ENCODE measurements at regions not wholly inside any gene's neighbourhood (a gene's known extent, or its start where the extent isn't known, plus 50 kb on each side); places are given as distances from the start of the nearest gene placed in this dataset.
"Not testable (repeated sequence)": the region's sequence is repeated elsewhere in the genome, so short reads cannot be mapped to it uniquely, and the experiment has no call there.

DNA sequence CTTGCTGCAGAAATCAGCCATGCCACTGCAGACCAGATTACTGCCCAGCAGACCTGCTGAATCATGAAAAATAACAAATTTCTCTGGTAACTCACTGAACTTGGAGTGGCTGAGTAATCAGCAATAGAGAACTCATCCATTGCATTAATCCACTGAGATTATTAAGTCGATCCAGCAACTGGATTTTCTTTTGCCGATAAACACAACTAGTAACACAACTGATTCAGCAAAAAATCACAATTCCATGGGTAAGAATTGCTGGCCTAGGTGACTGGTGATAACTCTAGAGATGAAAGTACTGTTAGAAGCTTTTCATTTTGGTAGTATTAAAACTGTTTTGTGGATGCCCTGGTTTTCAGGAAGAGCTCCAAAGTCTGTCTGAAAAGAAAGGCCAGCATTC lies 214.5 kb downstream of the ETV1 start:
- H3K4me3 Mint-ChIP-seq: no peak overlapping the region
- no peak for DNase-seq
- no peak overlapping the region for H3K27ac Mint-ChIP-seq
- H3K9me3 Mint-ChIP-seq: peaks cover 4% of the 10 kb centered on the region
- H3K36me3 Mint-ChIP-seq (ENCODE audit: low read depth): no peaks in the 10 kb centered on the region
- H3K27me3 Mint-ChIP-seq: no peaks in the 10 kb centered on the region
- no peaks in the 10 kb centered on the region for H3K4me1 Mint-ChIP-seq (ENCODE audit: low read depth)

DNA sequence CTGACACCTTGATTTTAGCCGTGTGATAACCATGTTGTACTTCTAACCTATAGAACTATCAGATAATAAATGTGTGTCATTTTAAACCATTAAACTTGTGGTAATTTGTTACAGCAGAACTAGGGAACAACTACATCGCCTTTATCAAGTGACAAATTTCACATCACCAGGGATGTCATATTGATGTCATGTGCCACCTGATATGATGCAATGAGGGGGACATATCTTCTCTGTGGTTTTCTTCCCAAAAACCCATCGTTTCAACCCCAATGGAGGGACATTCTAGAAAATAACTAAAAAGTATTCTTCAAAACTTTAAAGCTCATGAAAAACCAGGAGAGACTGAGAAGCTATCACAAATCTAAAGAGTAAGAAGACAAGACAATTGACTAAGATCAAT lies 212.2 kb downstream of the ETV1 start:
- Mint-ChIP-seq H3K4me3 (no peak overlapping the region), H3K4me1 (ENCODE audit: low read depth) (no peaks in the 10 kb centered on the region), H3K27me3 (no peaks in the 10 kb centered on the region), H3K27ac (no peak overlapping the region), H3K9me3 (peaks cover 4% of the 10 kb centered on the region), H3K36me3 (ENCODE audit: low read depth) (no peaks in the 10 kb centered on the region)
- DNase-seq: no peak

DNA sequence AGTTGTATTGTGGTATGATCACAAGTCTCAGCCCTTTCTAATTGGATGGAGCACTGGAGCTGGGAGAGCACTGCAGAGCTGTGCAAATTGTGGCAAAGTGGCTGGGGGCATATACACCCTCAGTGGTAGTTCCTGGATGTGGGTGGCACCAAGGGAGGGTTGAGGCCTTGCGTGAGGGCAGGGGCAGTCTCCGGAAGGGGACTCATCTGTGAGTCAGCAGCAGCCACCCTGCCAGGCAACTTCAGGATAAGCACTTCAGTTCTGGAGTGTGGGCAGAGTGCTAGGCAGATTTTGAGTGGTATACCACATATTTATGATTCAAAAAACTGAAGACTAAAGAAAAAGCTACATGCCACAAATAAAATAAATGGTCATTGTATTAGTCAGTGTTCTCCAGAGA lies 210.5 kb downstream of the ETV1 start:
- no peaks in the 10 kb centered on the region for H3K36me3 Mint-ChIP-seq (ENCODE audit: low read depth)
- H3K9me3 Mint-ChIP-seq: peaks cover 4% of the 10 kb centered on the region
- H3K27me3 Mint-ChIP-seq: no peaks in the 10 kb centered on the region
- no peak overlapping the region for H3K4me3 Mint-ChIP-seq
- H3K4me1 Mint-ChIP-seq (ENCODE audit: low read depth): no peaks in the 10 kb centered on the region
- DNase-seq: peak; percentile 36
- no peak overlapping the region for H3K27ac Mint-ChIP-seq

DNA sequence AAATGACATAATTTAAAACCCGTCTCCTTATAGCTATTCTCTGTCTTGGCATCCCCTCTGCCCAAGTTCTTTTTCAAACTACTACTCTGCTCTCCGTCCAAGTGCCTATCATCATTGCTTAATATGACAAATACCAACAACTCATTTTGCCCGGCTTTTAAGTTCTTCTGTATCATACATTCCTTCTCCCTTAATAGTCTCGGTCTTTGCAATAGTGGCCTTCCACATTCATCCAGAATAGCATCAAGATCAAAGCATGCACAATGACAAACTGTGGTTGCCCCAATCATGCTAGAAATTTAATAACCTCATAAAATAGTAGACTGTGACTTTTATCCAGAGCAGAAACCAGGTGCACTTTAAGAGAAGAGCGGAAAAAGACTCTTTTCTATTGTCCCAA lies 198.9 kb downstream of the ETV1 start:
- Mint-ChIP-seq H3K9me3 (no peaks in the 10 kb centered on the region), H3K36me3 (ENCODE audit: low read depth) (no peaks in the 10 kb centered on the region), H3K27ac (no peak overlapping the region), H3K4me1 (ENCODE audit: low read depth) (no peaks in the 10 kb centered on the region), H3K27me3 (no peaks in the 10 kb centered on the region), H3K4me3 (no peak overlapping the region)
- DNase-seq: no peak

DNA sequence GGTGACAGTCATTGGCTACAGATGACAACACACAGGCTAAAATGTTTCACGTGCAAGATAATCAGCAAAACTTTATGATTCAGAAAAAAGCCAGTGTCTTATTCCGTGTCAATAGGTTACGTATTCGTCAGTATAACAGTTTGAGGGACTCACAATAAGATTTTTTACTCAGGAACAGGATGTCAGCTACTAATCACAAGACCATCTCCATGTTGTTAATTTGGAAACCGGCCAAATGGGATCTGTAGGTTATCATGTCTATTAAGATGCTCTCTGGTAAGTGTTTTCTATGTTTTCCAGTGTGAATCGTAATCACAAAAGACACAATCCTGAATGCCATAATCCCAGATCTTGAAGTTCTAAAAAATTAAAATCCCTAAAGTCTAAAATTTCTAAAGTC lies 197.3 kb downstream of the ETV1 start:
- no peaks in the 10 kb centered on the region for H3K4me1 Mint-ChIP-seq (ENCODE audit: low read depth)
- DNase-seq: no peak
- H3K36me3 Mint-ChIP-seq (ENCODE audit: low read depth): no peaks in the 10 kb centered on the region

DNA sequence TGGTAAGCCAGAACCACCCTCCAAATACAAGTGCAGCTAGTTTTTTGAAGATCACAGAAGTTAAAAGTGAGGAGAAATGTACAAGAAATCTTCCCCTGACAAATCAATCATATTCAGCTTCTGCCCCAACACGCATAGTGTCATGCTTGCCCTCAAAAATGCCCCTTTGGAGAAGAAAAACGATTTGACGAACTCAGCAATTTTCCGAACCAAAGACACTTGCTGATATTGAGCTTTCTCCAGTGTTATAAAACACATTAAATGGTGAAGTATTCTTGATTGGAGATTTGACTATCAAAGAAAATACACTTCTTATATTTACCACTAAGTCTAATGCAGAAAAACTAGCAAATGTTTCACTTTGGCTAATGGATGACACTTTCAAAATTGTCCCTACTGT lies 195.5 kb downstream of the ETV1 start:
- no peak for DNase-seq
- Mint-ChIP-seq H3K27me3 (no peaks in the 10 kb centered on the region), H3K4me1 (ENCODE audit: low read depth) (no peaks in the 10 kb centered on the region), H3K27ac (no peak overlapping the region), H3K9me3 (no peaks in the 10 kb centered on the region), H3K36me3 (ENCODE audit: low read depth) (no peaks in the 10 kb centered on the region), H3K4me3 (no peak overlapping the region)

More for the DNA sequence above, 197.3 kb downstream of the ETV1 start:
- Mint-ChIP-seq H3K27ac (no peak overlapping the region), H3K4me3 (no peak overlapping the region), H3K9me3 (no peaks in the 10 kb centered on the region), H3K27me3 (no peaks in the 10 kb centered on the region)

DNA sequence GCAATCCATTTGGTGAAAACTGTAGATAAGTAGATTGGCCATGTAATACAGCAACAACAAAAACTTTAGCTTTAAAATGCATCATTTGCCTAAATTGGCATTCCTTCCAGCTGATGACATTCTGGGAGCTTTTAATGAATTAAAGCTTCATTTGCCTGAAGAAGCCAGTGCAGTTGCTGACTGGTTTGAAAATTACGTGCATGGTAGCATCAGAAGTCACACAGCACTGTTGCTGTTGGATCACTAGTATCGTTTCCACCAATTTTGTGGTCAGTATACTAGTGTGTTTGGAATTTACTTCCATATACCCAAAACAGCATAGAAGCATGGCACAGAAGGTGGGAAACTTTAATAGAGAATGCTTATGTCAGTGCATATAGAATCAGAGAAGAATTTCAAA lies 194.9 kb downstream of the ETV1 start:
- Mint-ChIP-seq H3K27me3 (no peaks in the 10 kb centered on the region), H3K4me3 (no peak overlapping the region), H3K27ac (no peak overlapping the region), H3K9me3 (no peaks in the 10 kb centered on the region), H3K36me3 (ENCODE audit: low read depth) (no peaks in the 10 kb centered on the region), H3K4me1 (ENCODE audit: low read depth) (no peaks in the 10 kb centered on the region)
- DNase-seq: no peak

DNA sequence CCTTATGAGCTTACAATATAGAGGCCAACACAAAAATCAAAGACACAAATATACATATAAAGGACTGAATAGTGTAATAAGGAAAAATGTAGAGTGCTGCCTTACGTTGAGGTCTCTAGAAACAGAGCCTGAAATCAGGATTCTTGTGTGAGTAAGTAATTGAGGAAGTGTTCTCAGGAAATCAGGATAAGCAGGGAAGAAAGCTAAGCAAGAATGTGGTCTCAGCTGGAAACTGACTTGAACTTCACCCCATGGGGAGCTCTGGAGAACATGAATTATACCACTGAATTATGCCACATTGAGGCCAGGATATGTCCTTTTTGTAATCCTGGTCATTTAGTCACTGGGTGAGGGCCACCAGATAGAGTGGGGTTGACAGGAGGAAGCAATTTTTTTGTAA lies 191.9 kb downstream of the ETV1 start:
- Mint-ChIP-seq H3K9me3 (no peaks in the 10 kb centered on the region), H3K4me3 (no peak overlapping the region), H3K27me3 (no peaks in the 10 kb centered on the region), H3K4me1 (ENCODE audit: low read depth) (no peaks in the 10 kb centered on the region), H3K36me3 (ENCODE audit: low read depth) (no peaks in the 10 kb centered on the region), H3K27ac (no peak overlapping the region)
- DNase-seq: no peak

DNA sequence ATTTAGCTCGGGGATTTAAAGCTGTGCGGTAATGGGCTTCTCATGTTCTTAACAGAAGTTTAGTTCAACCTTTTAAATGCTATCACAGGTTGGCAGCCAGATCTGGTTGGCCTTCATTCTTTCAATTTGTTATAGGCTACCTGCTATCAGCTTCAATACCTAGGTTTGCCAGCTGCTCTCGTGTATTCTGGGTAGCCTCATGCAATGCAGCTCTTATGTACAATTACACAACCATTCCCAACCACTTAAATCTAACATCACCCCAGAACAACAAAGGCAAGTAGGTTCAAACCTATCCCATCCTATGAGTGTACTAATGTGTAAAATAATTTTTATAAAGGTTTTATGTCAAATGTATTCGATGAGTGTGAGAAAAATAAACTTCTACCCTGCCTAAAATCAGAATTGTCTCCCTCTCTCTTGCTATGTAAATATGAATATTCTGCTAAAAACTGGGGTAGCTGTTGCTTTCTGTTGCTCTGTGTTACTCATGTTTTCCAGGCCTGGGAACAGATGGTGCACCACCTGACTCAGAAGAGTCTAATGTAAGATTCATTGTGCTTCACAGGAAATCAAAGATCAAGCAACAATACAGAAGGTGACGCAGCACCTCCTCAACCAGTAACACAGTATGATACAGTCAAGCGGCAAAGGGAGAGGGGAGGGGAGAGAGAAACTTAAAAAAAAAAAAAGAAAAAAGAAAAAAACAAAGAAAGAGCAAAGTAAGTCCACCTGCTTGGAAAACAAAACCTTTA lies 188.6 kb downstream of the ETV1 start:
- no peaks in the 10 kb centered on the region for H3K9me3 Mint-ChIP-seq
- H3K4me3 Mint-ChIP-seq: no peak overlapping the region
- H3K36me3 Mint-ChIP-seq (ENCODE audit: low read depth): no peaks in the 10 kb centered on the region
- H3K4me1 Mint-ChIP-seq (ENCODE audit: low read depth): no peaks in the 10 kb centered on the region
- DNase-seq: no peak
- no peaks in the 10 kb centered on the region for H3K27me3 Mint-ChIP-seq
- no peak overlapping the region for H3K27ac Mint-ChIP-seq

DNA sequence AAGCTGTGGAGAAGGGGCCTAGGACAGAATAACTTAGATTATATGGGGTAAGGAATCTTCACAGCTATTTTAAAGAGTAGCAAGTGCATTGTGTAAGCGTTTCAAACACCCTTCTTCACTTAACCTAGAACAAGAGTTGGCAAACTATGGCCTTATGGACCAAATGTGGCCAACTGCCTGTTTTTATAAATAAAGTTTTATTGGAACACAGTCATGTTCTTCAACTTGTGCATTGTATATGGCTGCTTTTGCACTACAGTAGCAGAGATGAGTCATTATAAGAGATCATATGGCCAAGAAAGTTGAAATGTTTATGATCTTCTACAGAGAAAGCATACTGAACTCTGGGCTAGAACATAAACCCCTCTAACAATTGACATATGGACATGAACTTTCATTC lies 187.8 kb downstream of the ETV1 start:
- Mint-ChIP-seq H3K27me3 (no peaks in the 10 kb centered on the region), H3K4me3 (no peak overlapping the region), H3K4me1 (ENCODE audit: low read depth) (no peaks in the 10 kb centered on the region), H3K36me3 (ENCODE audit: low read depth) (no peaks in the 10 kb centered on the region), H3K27ac (no peak overlapping the region), H3K9me3 (no peaks in the 10 kb centered on the region)
- no peak for DNase-seq

DNA sequence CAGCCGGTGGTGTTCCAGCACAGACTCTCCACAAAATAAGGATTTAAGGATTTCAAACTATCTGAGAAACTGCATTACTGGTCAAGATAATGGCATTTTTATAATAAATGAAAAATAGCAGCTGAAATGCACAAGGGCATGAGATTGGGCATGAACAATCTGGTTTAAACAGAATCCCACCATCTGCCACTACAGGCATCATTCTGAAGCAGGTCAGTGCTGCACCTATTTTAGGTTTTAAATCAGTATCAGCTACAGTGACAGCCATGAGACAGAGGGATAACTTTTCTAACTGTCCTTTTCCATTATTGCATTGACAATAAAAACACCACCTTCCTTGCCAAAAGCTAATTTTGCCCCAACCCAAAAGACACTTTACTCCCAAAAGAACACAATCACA lies 186.8 kb downstream of the ETV1 start:
- H3K36me3 Mint-ChIP-seq (ENCODE audit: low read depth): no peaks in the 10 kb centered on the region
- H3K27ac Mint-ChIP-seq: no peak overlapping the region
- H3K4me1 Mint-ChIP-seq (ENCODE audit: low read depth): no peaks in the 10 kb centered on the region
- no peak overlapping the region for H3K4me3 Mint-ChIP-seq
- H3K9me3 Mint-ChIP-seq: no peaks in the 10 kb centered on the region
- no peak for DNase-seq
- no peaks in the 10 kb centered on the region for H3K27me3 Mint-ChIP-seq

DNA sequence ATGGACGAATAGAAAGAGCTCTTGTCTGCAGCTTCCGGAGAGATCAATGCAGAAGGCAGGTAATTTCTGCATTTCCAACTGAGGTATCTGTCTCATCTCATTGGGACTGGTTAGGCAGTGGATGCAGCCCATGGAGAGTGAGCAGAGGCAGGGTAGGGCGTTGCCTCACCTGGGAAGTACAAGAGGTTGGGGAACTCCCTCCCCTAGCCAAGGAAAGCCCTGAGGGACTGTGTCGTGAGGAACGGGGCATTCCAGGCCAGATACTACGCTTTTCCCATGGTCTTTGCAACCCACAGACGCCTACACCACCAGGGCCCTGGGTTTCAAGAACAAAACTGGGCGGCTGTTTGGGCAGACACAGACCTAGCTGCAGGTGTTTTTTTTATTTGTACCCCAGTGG lies 186.3 kb downstream of the ETV1 start:
- no peak for DNase-seq
- no peak overlapping the region for H3K27ac Mint-ChIP-seq
- no peaks in the 10 kb centered on the region for H3K9me3 Mint-ChIP-seq
- H3K4me3 Mint-ChIP-seq: no peak overlapping the region
- H3K27me3 Mint-ChIP-seq: no peaks in the 10 kb centered on the region
- no peaks in the 10 kb centered on the region for H3K36me3 Mint-ChIP-seq (ENCODE audit: low read depth)
- no peaks in the 10 kb centered on the region for H3K4me1 Mint-ChIP-seq (ENCODE audit: low read depth)

DNA sequence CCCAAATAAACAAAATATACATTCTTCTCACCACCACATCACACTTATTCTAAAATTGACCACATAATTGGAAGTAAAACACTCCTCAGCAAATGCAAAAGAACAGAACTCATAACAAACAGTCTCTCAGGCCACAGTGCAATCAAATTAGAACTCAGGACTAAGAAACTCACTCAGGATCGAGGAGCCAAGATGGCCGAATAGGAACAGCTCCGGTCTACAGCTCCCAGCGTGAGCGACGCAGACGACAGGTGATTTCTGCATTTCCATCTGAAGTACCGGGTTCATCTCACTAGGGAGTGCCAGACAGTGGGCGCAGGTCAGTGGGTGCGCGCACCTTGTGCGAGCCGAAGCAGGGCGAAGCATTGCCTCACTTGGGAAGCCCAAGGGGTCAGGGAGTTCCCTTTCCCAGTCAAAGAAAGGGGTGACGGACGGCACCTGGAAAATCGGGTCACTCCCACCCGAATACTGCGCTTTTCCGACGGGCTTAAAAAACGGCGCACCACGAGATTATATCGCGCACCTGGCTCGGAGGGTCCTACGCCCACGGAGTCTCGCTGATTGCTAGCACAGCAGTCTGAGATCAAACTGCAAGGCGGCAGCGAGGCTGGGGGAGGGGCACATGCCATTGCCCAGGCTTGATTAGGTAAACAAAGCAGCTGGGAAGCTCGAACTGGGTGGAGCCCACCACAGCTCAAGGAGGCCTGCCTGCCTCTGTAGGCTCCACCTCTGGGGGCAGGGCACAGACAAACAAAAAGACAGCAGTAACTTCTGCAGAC lies 183.2 kb downstream of the ETV1 start:
- H3K27ac Mint-ChIP-seq; H3K27me3 Mint-ChIP-seq; H3K9me3 Mint-ChIP-seq; H3K4me3 Mint-ChIP-seq; H3K4me1 Mint-ChIP-seq (ENCODE audit: low read depth); H3K36me3 Mint-ChIP-seq (ENCODE audit: low read depth); DNase-seq: not testable (repeated sequence)

DNA sequence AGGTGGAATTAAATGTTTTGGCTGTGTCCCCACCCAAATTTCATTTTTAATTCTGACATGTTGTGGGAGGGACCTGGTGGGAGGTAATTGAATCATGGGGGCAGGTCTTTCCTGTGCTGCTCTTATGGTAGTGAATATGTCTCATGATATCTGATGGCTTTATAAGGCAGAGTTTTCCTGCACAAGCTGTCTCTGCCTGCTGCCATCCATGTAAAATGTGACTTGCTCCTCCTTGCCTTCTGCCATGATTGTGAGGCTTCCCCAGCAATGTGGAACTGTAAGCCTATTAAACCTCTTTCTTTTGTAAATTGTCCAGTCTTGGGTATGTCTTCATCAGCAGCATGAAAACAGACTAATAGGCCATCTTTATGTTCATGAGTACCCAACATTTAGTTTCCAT lies 172.2 kb downstream of the ETV1 start:
- not testable (repeated sequence) for DNase-seq; H3K4me3 Mint-ChIP-seq; H3K4me1 Mint-ChIP-seq (ENCODE audit: low read depth); H3K27ac Mint-ChIP-seq; H3K27me3 Mint-ChIP-seq; H3K36me3 Mint-ChIP-seq (ENCODE audit: low read depth); H3K9me3 Mint-ChIP-seq

DNA sequence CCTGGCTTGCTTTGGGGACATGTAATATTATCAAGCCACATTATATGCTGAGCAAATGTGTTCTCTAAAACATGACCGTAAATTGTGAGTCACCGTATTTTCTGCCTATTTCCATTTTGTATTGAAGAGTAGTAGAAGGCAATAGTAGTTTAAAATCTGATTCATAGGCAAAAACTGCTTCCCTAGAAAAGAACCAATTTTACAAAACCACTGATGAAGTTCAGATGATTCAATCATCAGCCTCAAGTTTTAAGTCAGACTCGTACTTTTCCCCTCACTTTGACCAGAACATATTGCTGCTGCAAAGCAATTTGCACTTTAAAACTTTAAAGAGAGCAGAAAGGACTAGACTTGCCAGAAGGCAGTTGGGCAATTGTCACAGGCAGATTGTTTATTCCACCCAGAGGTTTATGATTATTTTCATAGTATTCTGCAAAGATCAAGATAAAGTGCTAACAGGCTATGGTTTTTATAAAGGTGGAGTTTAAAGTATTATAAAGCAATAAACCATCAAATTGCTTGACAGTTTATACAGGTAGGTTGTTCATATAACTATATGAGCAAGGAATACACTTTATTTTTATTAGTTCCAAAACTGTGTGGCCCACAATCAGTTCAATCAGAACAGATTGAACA lies 168.2 kb downstream of the ETV1 start:
- DNase-seq: no peak
- Mint-ChIP-seq H3K9me3 (peaks cover 9% of the 10 kb centered on the region), H3K36me3 (ENCODE audit: low read depth) (no peaks in the 10 kb centered on the region), H3K27ac (no peak overlapping the region), H3K27me3 (no peaks in the 10 kb centered on the region), H3K4me3 (no peak overlapping the region), H3K4me1 (ENCODE audit: low read depth) (no peaks in the 10 kb centered on the region)

All from activated T-cell treated with anti-CD3 and anti-CD28 coated beads, Interleukin-2, amount 50 U/mL, for 24 hours (primary cell).